Anterior cingulate cortex (tissue), 58 donors: ENCODE measurements at regions not wholly inside any gene's neighbourhood (a gene's known extent, or its start where the extent isn't known, plus 50 kb on each side); places are given as distances from the start of the nearest gene placed in this dataset.

Source experiments
- DNase-seq, 58 donors: peaks; one replicate each; lab custom pipeline; 2025; lab: John Stamatoyannopoulos, UW

- DNase-seq, result no peak
Observed at GRCh38 chr7:41756650-41757182, 53.8 kb upstream of the INHBA start.

GRCh38 chr7:41755096-41755495 is 52.2 kb upstream of the INHBA start:
- DNase-seq, result no peak

- no peak for DNase-seq
Observed at GRCh38 chr7:41754046-41754445, 51.2 kb upstream of the INHBA start.
